OCI-LY7 (cell line): ENCODE measurements at regions not wholly inside any gene's neighbourhood (a gene's known extent, or its start where the extent isn't known, plus 50 kb on each side); places are given as distances from the start of the nearest gene placed in this dataset.

Experiments
- BruUV-seq: library from RNA; stranded (reverse); fragments of 400-500 nt; replicated peaks from 2 replicates; lab custom pipeline; 2021; lab: Mats Ljungman, UMichigan
- CTCF ChIA-PET: fragments of 300-600 bp; sonication (Branson Sonifier 250); formaldehyde crosslinking; loops from one replicate; lab custom pipeline; 2022; ENCODE audit warnings: antibody characterized with exemption; ENCODE audit not compliant: unreplicated experiment; lab: Charles Lee
- POLR2A ChIA-PET: fragments of 300-600 bp; sonication (Branson Sonifier 250); formaldehyde crosslinking; loops from one replicate; lab custom pipeline; 2022; ENCODE audit warnings: antibody characterized with exemption; lab: Charles Lee
- DNase-seq: peaks from one replicate; pipeline ENCODE4 v3.0.0-alpha.2; 2015; ENCODE audit warnings: low spot score
- H2AFZ ChIP-seq: fragments of 200-600 bp; sonication (generic), shearing (Covaris generic); 2 replicates; pipeline ENCODE4 v1.6.1; 2014; ENCODE audit warnings: mild to moderate bottlenecking, antibody characterized with exemption, low read length, moderate library complexity
- H3K27ac ChIP-seq: fragments of 200-600 bp; sonication (generic); 2 replicates; pipeline ENCODE4 v1.5.1; 2014; ENCODE audit warnings: mixed run types, low read depth, mild to moderate bottlenecking, moderate library complexity, low read length, inconsistent platforms; ENCODE audit not compliant: poor library complexity, severe bottlenecking
- H3K36me3 ChIP-seq: fragments of 200-600 bp; sonication (generic); 2 replicates; pipeline ENCODE4 v1.6.1; 2014; ENCODE audit warnings: mild to moderate bottlenecking, antibody characterized with exemption, low read length, moderate library complexity, mixed read lengths; ENCODE audit not compliant: insufficient read depth
- H3K4me1 ChIP-seq: fragments of 200-600 bp; sonication (generic); 2 replicates; pipeline ENCODE4 v1.5.1; 2014; ENCODE audit warnings: mild to moderate bottlenecking, low read length; ENCODE audit not compliant: insufficient read depth, poor library complexity, severe bottlenecking
- H3K4me2 ChIP-seq: fragments of 200-600 bp; sonication (generic); 2 replicates; pipeline ENCODE4 v1.6.1; 2014; ENCODE audit warnings: mild to moderate bottlenecking, low read length
- H3K4me3 ChIP-seq: fragments of 200-600 bp; sonication (generic); 2 replicates; pipeline ENCODE4 v1.5.1; 2014; ENCODE audit warnings: mild to moderate bottlenecking, low read depth, low read length; ENCODE audit not compliant: poor library complexity, severe bottlenecking
- H3K79me2 ChIP-seq: fragments of 200-600 bp; sonication (generic); 2 replicates; pipeline ENCODE4 v1.6.1; 2016; ENCODE audit warnings: low read depth, mild to moderate bottlenecking, low read length, moderate library complexity, mixed read lengths; ENCODE audit not compliant: insufficient read depth
- H3K9me2 ChIP-seq: fragments of 200-600 bp; sonication (generic); 2 replicates; pipeline ENCODE4 v1.6.1; 2016; ENCODE audit warnings: mild to moderate bottlenecking, low read length, mixed read lengths; ENCODE audit not compliant: insufficient read depth
- H3K9me3 ChIP-seq: fragments of 200-600 bp; sonication (generic); 2 replicates; pipeline ENCODE4 v1.6.1; 2014; ENCODE audit warnings: mild to moderate bottlenecking, mixed run types, low read length, mixed read lengths
- H4K20me1 ChIP-seq: fragments of 200-600 bp; sonication (generic); 2 replicates; pipeline ENCODE4 v1.6.1; 2014; ENCODE audit warnings: mild to moderate bottlenecking, antibody characterized with exemption, low read length, moderate library complexity, mixed read lengths; ENCODE audit not compliant: insufficient read depth
- EZH2phosphoT487 ChIP-seq: fragments of 200-600 bp; sonication (generic); IDR thresholded peaks from 2 replicates; pipeline ENCODE4 v1.6.1; 2018; ENCODE audit warnings: low read depth, borderline replicate concordance, mild to moderate bottlenecking, mixed run types, antibody characterized with exemption, low read length, moderate library complexity, mixed read lengths
- intact Hi-C: fragments of 100-400 bp; cut with micrococcal nuclease; formaldehyde crosslinking; loops from one replicate; pipeline ENCODE4 v1.10.0; 2022; ENCODE audit not compliant: unreplicated experiment
- TF ChIP-seq, protein P1 (sequence below): fragments of 200-600 bp; sonication (generic); conservative IDR thresholded peaks from 2 replicates; pipeline ENCODE4 v1.5.1; 2014; ENCODE audit warnings: mild to moderate bottlenecking, antibody characterized with exemption, low read length, moderate library complexity, mixed read lengths

DNA sequence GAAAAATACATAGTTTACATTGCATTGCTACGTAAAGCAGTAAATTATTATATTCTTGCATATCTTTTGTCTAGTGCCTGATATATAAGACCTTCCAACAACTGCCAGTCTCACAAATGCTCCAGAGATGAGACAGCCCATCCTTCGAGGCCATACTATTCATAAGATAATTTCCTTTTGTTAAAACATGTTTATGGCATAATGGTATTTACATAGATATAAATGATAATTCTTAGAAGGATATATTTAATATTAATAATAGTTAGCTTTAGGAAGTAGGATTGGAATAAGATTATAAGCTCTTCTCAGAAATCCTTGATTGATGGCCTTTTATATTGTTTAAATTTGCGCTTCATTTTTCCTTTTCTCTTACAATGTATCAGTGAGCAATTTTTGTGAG lies 1410.1 kb upstream of the MIR17HG start:
- no peak for DNase-seq
- TF ChIP-seq, protein P1, sequence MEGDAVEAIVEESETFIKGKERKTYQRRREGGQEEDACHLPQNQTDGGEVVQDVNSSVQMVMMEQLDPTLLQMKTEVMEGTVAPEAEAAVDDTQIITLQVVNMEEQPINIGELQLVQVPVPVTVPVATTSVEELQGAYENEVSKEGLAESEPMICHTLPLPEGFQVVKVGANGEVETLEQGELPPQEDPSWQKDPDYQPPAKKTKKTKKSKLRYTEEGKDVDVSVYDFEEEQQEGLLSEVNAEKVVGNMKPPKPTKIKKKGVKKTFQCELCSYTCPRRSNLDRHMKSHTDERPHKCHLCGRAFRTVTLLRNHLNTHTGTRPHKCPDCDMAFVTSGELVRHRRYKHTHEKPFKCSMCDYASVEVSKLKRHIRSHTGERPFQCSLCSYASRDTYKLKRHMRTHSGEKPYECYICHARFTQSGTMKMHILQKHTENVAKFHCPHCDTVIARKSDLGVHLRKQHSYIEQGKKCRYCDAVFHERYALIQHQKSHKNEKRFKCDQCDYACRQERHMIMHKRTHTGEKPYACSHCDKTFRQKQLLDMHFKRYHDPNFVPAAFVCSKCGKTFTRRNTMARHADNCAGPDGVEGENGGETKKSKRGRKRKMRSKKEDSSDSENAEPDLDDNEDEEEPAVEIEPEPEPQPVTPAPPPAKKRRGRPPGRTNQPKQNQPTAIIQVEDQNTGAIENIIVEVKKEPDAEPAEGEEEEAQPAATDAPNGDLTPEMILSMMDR, result no peak
- TF ChIP-seq EZH2phosphoT487, result no peak
- Histone ChIP-seq H3K9me2 (no peaks in the 10 kb centered on the region), H4K20me1 (no peaks in the 10 kb centered on the region), H3K4me3 (no peak overlapping the region), H2AFZ (no peak overlapping the region), H3K27ac (no peak overlapping the region), H3K4me2 (no peak overlapping the region), H3K9me3 (peaks cover 12% of the 10 kb centered on the region; the same call in 1 of the 2 replicates), H3K36me3 (no peaks in the 10 kb centered on the region), H3K79me2 (no peaks in the 10 kb centered on the region), H3K4me1 (no peaks in the 10 kb centered on the region)
- ChIA-PET CTCF (no interaction called here), POLR2A (interaction anchor here (0.7 to 1.8 kb wide), 9 partner anchors 8 to 447 kb away, joined by 3 to 9 read pairs (median 3); no protein-coding TSS in a partner anchor)
- BruUV-seq, result no TSS peak
- intact Hi-C loops, result no loop called here

DNA sequence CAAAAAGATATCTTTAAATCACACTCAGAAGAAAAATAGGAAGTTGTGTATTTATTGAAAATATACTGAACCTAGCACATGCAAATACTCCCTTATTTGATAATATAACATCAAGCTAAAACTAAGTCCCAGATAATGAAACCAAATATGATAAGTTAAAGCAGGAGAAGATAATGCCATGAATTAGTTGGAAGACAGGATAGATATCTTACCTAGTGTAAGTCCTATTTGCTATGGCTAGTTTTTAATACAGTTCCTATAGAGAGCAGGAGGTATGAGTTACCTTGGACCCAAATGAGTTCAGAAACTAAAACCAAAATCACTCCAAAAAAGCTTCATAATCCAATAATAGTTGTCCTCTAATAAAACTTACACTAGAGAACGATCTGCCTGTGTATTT lies 1407.1 kb upstream of the MIR17HG start:
- H3K9me3 ChIP-seq, result peaks cover 12% of the 10 kb centered on the region; the same call in 1 of the 2 replicates
- no peaks in the 10 kb centered on the region for H4K20me1 ChIP-seq
- no peak overlapping the region for H3K4me2 ChIP-seq
- no peaks in the 10 kb centered on the region for H3K4me1 ChIP-seq
- H3K79me2 ChIP-seq, result no peaks in the 10 kb centered on the region
- ChIA-PET CTCF (no interaction called here), POLR2A (interaction anchor here (1.0 kb wide), 1 partner anchor 719 kb away, joined by 3 read pairs; no protein-coding TSS in a partner anchor)
- intact Hi-C loops, result no loop called here
- no peak overlapping the region for H3K4me3 ChIP-seq
- BruUV-seq, result no TSS peak
- no peaks in the 10 kb centered on the region for H3K9me2 ChIP-seq
- DNase-seq, result no peak
- no peak for TF ChIP-seq EZH2phosphoT487
- TF ChIP-seq, protein P1, result no peak
- no peaks in the 10 kb centered on the region for H3K36me3 ChIP-seq
- no peak overlapping the region for H3K27ac ChIP-seq
- no peak overlapping the region for H2AFZ ChIP-seq

DNA sequence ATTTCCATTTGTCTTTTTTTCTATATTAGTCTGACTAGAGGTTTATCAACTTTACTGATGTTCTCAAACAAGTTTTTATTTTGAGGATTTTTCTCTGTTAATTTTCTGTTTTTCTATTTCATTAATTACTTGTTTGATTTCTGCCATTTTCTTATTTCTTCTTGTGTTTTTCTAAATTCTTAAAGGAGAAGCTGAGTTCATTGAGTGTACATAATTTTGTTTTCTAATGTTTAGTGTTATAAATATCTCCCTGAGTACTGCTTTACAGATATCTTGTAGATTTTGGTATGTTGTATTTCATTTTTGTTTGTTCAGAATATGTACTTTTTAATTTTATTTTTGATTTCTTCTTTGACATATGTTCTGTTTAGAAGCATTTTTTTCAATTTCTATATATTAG lies 1404.3 kb upstream of the MIR17HG start:
- DNase-seq, result no peak
- Histone ChIP-seq H3K79me2 (no peaks in the 10 kb centered on the region), H3K36me3 (no peaks in the 10 kb centered on the region), H3K9me2 (no peaks in the 10 kb centered on the region), H4K20me1 (no peaks in the 10 kb centered on the region), H3K4me2 (no peak overlapping the region), H3K9me3 (peaks cover 16% of the 10 kb centered on the region), H3K27ac (no peak overlapping the region), H3K4me3 (no peak overlapping the region), H2AFZ (no peak overlapping the region), H3K4me1 (no peaks in the 10 kb centered on the region)
- POLR2A ChIA-PET, result interaction anchor here (0.7 kb wide), 1 partner anchor 24 kb away, joined by 3 read pairs; no protein-coding TSS in a partner anchor
- CTCF ChIA-PET, result no interaction called here
- no TSS peak for BruUV-seq
- intact Hi-C loops, result no loop called here
- TF ChIP-seq, protein P1, result no peak
- TF ChIP-seq EZH2phosphoT487, result no peak
